ENCODE measurements at regions not wholly inside any gene's neighbourhood (a gene's known extent, or its start where the extent isn't known, plus 50 kb on each side); places are given as distances from the start of the nearest gene placed in this dataset.

GRCh38 chr1:36717431-36717830, 234.7 kb upstream of the CSF3R start:
- no peak for DNase-seq

GRCh38 chr1:36715797-36716196, 233.1 kb upstream of the CSF3R start:
- no peak for DNase-seq

GRCh38 chr1:36714301-36714700, 231.6 kb upstream of the CSF3R start:
- DNase-seq = no peak

GRCh38 chr1:36711480-36711879, 228.8 kb upstream of the CSF3R start:
- DNase-seq = no peak

- DNase-seq = no peak
Observed at GRCh38 chr1:36710951-36711350, 228.2 kb upstream of the CSF3R start.

- no peak for DNase-seq
Observed at GRCh38 chr1:36709869-36710481, 227.3 kb upstream of the CSF3R start.

GRCh38 chr1:36708587-36708986, 225.9 kb upstream of the CSF3R start:
- no peak for DNase-seq

- no peak for DNase-seq
Observed at GRCh38 chr1:36707221-36707620, 224.5 kb upstream of the CSF3R start.

GRCh38 chr1:36706416-36706815, 223.7 kb upstream of the CSF3R start:
- no peak for DNase-seq

- DNase-seq = no peak
Observed at GRCh38 chr1:36705629-36706028, 222.9 kb upstream of the CSF3R start.

- peak; percentile 10 for DNase-seq
Observed at GRCh38 chr1:36703526-36704208, 221.0 kb upstream of the CSF3R start.

- DNase-seq = no peak
Observed at GRCh38 chr1:36702963-36703362, 220.2 kb upstream of the CSF3R start.

GRCh38 chr1:36699113-36699911, 216.6 kb upstream of the CSF3R start:
- DNase-seq = no peak

- no peak for DNase-seq
Observed at GRCh38 chr1:36697836-36698605, 215.3 kb upstream of the CSF3R start.

GRCh38 chr1:36696261-36696940, 213.7 kb upstream of the CSF3R start:
- no peak for DNase-seq

- DNase-seq = no peak
Observed at GRCh38 chr1:36693603-36694002, 210.9 kb upstream of the CSF3R start.

- no peak for DNase-seq
Observed at GRCh38 chr1:36693161-36693525, 210.4 kb upstream of the CSF3R start.

GRCh38 chr1:36692465-36693160, 209.9 kb upstream of the CSF3R start:
- no peak for DNase-seq

GRCh38 chr1:36691374-36691773, 208.7 kb upstream of the CSF3R start:
- no peak for DNase-seq

- DNase-seq = no peak
Observed at GRCh38 chr1:36689992-36690391, 207.3 kb upstream of the CSF3R start.

- DNase-seq = no peak
Observed at GRCh38 chr1:36687312-36687711, 204.6 kb upstream of the CSF3R start.

- no peak for DNase-seq
Observed at GRCh38 chr1:36675931-36676562, 193.3 kb upstream of the CSF3R start.
